PC-3 (cell line): ENCODE measurements at regions not wholly inside any gene's neighbourhood (a gene's known extent, or its start where the extent isn't known, plus 50 kb on each side); places are given as distances from the start of the nearest gene placed in this dataset.

ENCODE experiments used
- EZH2 ChIP-seq: fragments of 300-600 bp; sonication (generic); IDR thresholded peaks from one replicate; pipeline ENCODE4 v1.6.1; 2017; ENCODE audit warnings: antibody characterized with exemption, mild to moderate bottlenecking, low read length; ENCODE audit not compliant: unreplicated experiment
- EZH2phosphoT487 ChIP-seq: fragments of 300-600 bp; sonication (generic); IDR thresholded peaks from 2 replicates; pipeline ENCODE4 v1.6.1; 2018; ENCODE audit warnings: mild to moderate bottlenecking, antibody characterized with exemption, low read length, borderline replicate concordance
- TF ChIP-seq, protein P1 (sequence below): fragments of 300-600 bp; sonication (generic); conservative IDR thresholded peaks from 2 replicates; pipeline ENCODE4 v1.5.1; 2017; ENCODE audit warnings: antibody characterized with exemption, low read depth, mild to moderate bottlenecking, low read length

DNA sequence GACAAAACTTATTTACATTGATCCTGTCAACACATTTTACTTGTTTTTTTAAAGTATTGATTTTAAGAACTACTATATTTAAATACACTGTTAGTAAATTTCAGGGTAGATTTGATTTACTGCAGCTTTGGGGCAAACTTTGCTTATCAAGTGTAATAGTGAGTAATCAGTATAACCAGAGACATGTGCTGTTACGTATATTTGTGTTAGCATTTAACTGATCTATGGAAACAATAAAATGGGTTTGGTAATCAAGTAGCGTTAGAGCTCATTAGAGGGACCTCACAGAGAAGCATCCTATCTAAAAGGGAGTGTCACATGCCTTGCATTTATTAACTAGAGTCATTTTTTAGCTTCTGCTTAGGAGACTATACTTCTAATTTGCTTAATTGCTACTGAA is 131.5 kb upstream of the ALCAM start:
- TF ChIP-seq, protein P1, sequence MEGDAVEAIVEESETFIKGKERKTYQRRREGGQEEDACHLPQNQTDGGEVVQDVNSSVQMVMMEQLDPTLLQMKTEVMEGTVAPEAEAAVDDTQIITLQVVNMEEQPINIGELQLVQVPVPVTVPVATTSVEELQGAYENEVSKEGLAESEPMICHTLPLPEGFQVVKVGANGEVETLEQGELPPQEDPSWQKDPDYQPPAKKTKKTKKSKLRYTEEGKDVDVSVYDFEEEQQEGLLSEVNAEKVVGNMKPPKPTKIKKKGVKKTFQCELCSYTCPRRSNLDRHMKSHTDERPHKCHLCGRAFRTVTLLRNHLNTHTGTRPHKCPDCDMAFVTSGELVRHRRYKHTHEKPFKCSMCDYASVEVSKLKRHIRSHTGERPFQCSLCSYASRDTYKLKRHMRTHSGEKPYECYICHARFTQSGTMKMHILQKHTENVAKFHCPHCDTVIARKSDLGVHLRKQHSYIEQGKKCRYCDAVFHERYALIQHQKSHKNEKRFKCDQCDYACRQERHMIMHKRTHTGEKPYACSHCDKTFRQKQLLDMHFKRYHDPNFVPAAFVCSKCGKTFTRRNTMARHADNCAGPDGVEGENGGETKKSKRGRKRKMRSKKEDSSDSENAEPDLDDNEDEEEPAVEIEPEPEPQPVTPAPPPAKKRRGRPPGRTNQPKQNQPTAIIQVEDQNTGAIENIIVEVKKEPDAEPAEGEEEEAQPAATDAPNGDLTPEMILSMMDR = no peak
- TF ChIP-seq EZH2 = no peak
- no peak for TF ChIP-seq EZH2phosphoT487
